ENCODE measurements at regions not wholly inside any gene's neighbourhood (a gene's known extent, or its start where the extent isn't known, plus 50 kb on each side); places are given as distances from the start of the nearest gene placed in this dataset.

DNA sequence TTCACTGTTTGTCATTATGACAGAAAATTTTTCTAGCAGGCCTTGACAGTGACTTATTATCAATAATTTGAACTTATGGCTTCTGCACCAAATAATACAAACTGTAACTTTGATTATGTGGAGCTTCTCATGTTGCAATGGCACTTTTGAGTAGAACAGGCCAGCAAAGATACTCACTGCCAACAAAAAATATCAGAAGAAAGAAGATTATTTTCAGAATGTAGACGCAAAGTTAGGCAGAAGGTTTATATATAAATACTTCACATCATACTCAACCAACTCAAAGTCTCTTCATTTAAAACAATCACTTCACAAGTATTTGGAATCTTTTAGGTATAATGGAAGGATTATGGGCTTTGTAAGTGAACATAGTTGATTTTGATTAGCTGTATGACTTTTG lies 893.0 kb downstream of the ROBO2 start:
- no peak for TF ChIP-seq POLR2A (IDR thresholded peaks at IDR 0.05)
- TF ChIP-seq, protein P1, sequence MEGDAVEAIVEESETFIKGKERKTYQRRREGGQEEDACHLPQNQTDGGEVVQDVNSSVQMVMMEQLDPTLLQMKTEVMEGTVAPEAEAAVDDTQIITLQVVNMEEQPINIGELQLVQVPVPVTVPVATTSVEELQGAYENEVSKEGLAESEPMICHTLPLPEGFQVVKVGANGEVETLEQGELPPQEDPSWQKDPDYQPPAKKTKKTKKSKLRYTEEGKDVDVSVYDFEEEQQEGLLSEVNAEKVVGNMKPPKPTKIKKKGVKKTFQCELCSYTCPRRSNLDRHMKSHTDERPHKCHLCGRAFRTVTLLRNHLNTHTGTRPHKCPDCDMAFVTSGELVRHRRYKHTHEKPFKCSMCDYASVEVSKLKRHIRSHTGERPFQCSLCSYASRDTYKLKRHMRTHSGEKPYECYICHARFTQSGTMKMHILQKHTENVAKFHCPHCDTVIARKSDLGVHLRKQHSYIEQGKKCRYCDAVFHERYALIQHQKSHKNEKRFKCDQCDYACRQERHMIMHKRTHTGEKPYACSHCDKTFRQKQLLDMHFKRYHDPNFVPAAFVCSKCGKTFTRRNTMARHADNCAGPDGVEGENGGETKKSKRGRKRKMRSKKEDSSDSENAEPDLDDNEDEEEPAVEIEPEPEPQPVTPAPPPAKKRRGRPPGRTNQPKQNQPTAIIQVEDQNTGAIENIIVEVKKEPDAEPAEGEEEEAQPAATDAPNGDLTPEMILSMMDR (IDR thresholded peaks at IDR 0.05), result no peak

Measured in esophagus squamous epithelium (tissue), 4 donors.